CD1c-positive myeloid dendritic cell (primary cell): ENCODE measurements at regions not wholly inside any gene's neighbourhood (a gene's known extent, or its start where the extent isn't known, plus 50 kb on each side); places are given as distances from the start of the nearest gene placed in this dataset.
"Not testable (repeated sequence)": the region's sequence is repeated elsewhere in the genome, so short reads cannot be mapped to it uniquely, and the experiment has no call there.

Experiments used
- DNase-seq: peaks from one replicate; pipeline ENCODE4 v3.0.0-alpha.2; 2016; ENCODE audit errors: extremely low spot score

- DNase-seq, result peak; percentile 67
Measured at GRCh38 chr3:171980578-171981270, 58.7 kb upstream of the FNDC3B start.

- DNase-seq, result no peak
Measured at GRCh38 chr3:171981271-171981605, 58.1 kb upstream of the FNDC3B start.

GRCh38 chr3:171982828-171983227, 56.5 kb upstream of the FNDC3B start:
- DNase-seq, result no peak

GRCh38 chr3:171983685-171984084, 55.7 kb upstream of the FNDC3B start:
- not testable (repeated sequence) for DNase-seq

- peak; percentile 85 for DNase-seq
Measured at GRCh38 chr3:171984883-171985282, 54.5 kb upstream of the FNDC3B start.

GRCh38 chr3:171986176-171986575, 53.2 kb upstream of the FNDC3B start:
- DNase-seq, result peak; percentile 81

- DNase-seq, result no peak
Measured at GRCh38 chr3:171986757-171987518, 52.4 kb upstream of the FNDC3B start.
